ENCODE measurements at regions not wholly inside any gene's neighbourhood (a gene's known extent, or its start where the extent isn't known, plus 50 kb on each side); places are given as distances from the start of the nearest gene placed in this dataset.
"Not testable (repeated sequence)": the region's sequence is repeated elsewhere in the genome, so short reads cannot be mapped to it uniquely, and the experiment has no call there.

DNA sequence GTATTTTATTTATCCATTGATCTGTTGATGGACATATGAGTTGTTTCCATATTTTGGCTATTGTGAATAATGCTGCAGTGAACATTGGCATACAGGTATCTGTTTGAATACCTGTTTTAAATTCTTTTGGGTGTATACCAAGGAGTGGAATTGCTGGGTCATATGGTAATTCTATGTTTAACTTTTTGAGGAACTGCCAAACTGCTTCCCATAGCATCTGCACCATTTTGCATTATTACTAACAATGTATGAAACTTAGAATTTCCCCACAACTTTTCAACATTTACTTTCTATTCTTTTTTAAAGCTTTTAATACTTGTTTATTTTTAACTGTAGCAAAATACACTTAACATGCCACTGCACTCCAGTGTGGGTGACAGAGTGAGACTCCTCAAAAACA, 57.0 kb upstream of the MSN start:
- DNase-seq (ENCODE audit: low read depth in 2 of 2), result no peak

DNA sequence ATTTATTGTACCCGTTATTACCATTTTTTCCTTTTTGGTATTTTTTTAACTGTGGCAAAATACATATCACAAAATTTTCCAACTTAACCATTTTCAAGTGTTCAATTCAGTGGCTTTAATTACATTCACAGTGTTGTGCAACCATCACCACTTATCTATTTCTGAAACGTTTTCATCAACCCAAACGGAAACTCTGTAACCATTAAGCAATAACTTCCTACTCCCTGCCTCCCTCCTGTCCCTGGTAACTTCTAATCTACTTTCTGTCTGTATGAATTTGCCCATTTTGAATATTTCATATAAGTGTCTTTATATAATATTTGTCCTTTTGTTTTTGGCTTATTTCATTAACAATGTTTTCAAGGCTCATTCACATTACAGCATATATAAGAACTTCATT, 57.4 kb upstream of the MSN start:
- no peak for DNase-seq (ENCODE audit: low read depth in 2 of 2)

DNA sequence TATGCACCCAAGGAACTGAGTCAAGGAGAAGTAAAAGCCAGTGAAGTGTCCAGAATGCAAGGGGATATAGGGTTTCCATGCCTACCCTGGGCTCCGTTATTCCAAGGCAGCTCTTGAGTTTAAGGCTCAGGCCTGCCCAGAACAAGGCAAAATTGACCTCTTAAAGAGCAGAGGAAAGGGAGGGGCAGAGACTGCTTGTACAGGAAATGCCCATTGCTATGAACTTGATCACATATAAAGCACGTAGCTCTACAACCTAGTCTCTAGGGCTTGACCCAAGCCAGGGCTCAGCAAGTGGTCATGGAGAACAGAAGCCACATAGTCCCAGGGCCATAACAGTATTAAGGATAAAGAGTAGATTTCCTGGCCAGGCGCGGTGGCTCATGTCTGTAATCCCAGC, 58.2 kb upstream of the MSN start:
- DNase-seq (ENCODE audit: low read depth in 2 of 2), result no peak

DNA sequence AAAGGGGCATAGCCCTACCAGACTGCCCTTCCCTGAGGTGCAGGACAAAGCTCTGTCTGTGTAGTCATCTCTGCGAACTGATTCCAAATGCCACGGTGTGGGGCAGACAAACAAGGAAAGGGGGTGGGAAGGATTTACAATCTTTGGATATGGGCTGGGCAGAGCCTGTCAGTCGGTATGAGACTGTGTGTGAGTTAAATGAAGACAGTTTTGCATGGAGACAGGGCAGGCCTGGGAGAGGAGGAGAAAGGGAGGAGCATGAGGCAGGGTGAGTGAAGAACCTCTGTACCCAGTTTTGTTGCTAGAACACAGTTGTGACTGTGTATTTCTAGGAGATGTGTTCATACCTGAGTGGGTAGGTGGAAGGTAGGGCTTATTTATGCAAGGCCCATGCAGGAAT, 59.4 kb upstream of the MSN start:
- DNase-seq (ENCODE audit: low read depth in 2 of 2), result no peak

DNA sequence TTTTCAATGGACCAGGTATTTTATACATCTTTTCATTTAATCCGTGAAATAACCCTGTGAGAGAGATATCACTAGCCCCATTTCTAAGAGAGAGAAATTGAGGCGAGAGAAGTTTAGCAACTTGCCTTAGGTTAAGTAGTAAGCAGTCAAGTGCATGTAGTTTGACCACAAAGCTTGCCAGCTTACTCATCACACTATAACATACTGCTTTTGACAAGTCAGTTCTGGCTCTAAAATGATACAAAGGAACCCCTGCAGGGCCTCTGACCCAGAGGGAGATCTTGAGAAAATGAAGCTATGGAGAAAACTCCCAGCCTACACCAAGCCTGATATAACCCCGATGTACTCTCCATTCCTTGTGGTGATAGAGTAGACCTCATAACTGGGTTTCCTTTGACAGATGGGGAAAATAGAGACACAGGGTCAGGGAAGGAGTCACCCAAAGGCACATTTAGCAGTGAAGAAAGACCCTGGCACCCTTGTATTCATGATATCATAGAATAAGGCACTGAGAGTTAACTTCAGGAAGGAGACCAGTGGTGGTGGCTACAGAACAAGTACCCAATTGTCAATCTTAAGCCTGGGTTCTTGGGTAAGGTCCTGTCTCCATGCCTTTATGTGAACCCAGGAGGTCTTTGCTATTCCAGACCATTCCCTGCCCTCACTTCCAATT, 60.2 kb upstream of the MSN start:
- DNase-seq (ENCODE audit: low read depth in 2 of 2), result no peak

DNA sequence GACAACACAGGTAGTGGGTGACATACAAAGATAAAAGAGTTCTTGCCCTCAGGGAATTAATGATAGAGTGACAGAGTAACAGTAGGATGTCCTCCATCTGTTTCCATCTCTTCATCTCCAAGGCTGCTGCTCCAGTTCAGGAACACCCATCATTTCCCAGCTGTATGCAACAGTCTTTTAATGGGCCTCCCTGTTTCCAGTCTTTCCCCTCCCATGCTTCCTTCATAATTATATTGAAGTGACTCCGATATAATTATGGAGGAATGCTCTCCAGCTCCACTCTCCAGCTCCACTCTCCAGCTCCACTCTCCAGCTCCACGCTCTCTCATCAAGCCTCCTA, 65.3 kb upstream of the MSN start:
- no peak for DNase-seq (ENCODE audit: low read depth in 2 of 2)

DNA sequence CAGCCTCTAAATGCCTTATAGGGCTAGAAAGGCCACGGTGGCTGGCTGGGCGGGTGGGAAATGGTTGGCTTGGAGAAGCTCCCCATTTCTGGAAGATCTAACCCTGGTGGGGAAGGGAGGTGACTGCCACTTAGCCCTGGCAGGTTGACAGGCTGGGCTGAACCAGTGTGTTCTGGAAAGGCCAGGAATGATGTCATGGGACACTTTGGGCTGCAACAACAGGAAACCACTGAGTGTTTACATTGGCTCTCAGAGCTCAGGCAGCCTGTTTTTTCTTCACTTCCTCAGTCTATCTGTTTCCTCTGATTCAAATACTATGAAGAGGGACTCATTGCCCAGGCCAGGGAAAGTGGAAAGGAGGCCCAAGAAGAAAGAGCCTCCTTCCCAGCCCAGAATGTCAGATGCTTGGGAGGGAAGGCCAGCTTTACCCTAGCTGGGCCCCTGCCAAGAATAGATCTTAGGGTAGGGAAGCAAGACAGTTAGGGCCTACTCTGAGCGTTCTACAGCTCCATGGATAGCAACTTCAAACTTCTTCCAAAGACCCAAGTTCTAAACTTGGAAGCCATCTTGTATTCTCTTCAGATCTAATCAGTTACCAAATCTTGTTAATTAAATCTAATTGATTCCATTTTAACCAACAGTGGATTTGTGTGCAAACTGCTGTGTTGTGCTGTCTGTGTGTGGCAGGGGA, 65.8 kb upstream of the MSN start:
- DNase-seq (ENCODE audit: low read depth in 2 of 2), result no peak

DNA sequence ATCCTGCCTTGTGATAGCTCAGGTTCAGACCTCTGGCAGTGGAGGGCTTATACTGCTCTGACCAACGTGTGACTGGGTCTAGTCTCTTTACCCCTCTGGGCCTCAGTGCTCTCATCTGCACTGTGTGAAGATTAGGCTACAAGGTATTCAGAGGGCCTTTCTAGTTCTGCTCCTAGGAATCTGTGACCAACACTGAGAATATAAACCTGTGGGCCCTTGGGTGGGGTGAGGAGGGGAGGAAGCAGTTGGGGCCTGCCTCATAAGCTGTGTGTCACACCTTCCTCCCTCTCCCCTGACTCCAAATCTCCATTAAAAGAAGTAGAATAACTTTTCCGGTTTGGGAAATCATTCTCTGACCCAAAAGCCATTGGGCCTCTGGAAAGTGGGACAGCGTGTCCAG, 66.3 kb upstream of the MSN start:
- no peak for DNase-seq (ENCODE audit: low read depth in 2 of 2)

DNA sequence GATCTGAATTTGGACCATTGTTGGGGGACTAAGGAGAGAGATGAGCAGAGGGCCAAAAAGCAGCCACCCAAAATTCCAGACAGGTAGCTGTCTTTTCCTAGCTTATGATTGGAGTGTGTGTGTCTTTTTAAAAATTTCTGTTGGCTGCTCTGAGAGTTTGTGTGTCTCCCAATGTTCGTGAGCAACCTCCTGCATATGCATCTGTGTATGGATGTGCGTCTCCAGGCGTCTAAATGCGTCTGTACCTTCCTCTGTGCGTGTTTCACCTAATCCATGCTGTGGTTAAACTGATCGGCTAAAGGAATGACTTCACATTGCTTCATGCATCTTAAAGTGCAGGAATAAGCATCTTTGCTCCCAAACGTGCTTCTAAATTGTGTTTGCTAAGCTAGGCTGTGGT, 65.5 kb upstream of the LAS1L start:
- no peak for DNase-seq (ENCODE audit: low read depth in 2 of 2)

DNA sequence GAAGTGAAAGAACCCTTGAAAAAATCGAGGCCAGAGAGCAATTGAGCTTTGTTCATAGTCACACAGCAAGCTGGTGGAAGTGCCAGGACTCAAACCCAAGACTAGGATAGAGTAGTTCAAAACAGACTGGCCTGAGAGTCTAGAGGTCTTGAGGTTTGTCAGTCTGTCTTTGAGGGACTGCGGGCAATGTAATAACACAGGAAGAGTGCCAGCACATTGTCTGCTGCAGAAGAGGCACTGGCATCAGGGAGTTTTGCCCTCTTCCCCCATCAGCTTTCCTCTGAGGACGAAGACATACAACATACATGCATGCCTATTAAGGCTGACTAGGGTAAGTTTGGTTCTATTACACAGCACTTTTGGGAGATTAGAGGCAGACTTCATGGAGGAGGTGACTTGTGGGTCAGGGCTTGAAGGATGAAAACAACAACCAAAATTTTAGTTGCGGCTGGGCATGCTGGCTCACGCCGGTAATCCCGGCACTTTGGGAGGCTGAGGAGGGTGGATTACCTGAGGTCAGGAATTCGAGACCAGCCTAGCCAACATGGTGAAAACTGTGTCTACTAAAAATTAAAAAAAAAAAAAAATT, 64.1 kb upstream of the LAS1L start:
- DNase-seq (ENCODE audit: low read depth in 2 of 2), result no peak

DNA sequence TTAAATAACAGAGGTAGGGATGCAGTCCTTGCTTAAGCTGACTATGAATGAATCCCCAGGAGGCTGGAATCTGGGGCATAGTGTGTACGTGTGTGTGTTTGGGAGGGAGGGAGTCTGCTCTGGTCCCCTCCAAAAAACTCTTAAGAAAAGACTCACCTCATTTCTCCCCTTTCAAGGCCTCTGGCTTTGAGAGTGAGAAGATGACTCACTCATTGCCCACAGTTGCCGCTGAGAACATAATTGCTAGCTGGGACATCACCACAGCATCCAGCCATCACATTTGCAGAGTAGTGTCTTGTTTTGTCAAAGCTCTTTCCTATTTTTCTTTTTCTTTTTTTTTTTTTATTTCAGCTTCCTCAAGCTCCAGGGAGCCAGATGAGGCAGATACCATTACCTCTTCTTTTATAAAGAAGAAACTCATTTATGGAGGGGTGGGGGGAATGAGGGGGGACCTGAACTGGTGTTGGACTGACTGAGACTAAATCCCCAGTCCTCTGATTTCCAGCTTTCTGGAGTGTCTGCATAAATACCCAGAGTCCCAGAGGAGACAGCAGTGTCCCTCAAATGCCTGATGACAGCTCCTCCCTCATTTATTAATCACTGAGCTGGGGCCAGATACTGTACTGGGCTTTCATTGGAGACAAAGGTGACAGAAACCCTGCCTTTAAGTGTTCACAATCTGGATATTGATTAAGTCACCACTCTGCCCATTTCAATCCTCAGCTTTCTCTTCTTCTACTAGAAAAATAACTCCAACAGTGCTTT, 61.9 kb upstream of the LAS1L start:
- DNase-seq (ENCODE audit: low read depth in 2 of 2), result peak; percentile 25 to 46

DNA sequence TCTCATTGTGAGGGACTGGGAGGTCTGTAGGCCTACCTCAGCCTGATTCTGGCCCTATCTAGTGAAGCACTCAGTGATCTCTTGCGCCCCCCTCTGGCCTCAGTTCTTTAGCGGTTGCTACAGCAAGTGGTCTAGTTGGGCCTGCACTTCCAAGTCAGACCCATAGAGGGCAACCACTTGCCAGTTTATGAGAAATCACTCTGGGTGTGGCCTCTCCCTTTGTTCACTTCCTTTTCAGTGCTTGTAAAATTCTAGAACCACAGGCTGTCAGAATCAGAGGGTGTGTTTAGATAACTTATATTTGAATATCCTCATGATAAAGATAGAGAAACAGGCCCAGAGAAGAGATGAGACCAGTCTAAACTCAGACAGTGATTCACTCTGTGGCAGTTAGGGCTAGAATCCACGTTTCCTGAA, 60.9 kb upstream of the LAS1L start:
- DNase-seq (ENCODE audit: low read depth in 2 of 2), result peak; percentile 81 to 86

DNA sequence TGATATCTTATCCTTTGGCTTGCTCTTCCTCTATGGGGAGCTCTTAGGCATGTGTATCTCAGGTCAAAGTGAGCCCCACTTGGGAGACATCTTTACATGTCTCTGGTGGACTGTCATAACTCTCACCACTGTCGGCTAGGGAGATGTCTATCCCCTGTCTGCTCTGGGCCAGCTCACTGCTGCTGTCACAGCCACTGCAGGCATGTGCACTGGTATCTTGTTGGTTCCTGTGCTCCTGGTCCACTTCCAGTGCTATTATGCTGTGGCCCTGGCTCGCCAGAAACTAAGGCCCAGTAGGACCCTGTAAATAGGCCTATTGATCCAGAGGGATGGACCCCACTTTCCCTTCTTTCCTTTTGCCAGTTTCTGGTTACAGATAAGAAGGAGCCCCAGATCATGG, 56.6 kb upstream of the LAS1L start:
- no peak for DNase-seq (ENCODE audit: low read depth in 2 of 2)

DNA sequence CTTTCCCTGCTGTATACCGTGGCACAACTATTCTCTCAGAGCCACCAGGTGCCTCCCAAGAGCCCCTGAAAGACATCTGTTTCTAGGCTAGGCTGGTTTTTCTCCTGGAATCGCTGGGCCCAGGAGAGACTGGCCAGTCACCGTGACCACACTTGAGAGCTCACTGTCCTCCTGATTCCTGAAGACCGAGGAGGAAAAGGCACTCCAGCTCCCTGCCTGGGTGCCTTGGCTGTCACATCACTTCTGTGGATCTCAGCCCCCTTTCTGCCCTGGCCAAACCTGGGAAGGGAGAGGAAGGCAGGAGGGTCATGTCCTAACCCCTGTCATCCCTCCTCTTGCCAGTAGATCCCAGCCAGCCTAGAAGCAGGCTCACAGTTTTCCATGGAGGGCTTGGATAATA, 54.7 kb upstream of the LAS1L start:
- no peak for DNase-seq (ENCODE audit: low read depth in 2 of 2)

DNA sequence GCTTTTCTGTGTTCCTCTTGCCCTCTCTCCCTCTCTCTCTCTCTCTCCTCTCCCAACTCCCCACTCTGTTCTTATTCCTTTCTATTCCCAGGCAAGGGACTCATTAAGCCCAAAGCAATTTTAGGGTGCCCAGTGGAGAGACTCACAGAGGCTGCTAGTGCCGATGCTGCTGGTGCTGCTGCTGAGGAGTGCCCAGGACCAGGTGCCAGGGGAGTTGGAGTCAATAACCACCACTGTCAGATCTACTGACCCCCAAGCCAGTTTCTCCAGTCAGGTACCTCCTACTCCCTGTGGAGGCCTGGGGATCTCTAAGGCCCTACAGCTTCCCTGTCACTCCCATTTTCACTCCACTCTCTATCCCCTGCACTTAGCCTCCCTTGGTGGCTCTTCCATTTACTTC, 54.2 kb upstream of the LAS1L start:
- DNase-seq (ENCODE audit: low read depth in 2 of 2), result no peak

DNA sequence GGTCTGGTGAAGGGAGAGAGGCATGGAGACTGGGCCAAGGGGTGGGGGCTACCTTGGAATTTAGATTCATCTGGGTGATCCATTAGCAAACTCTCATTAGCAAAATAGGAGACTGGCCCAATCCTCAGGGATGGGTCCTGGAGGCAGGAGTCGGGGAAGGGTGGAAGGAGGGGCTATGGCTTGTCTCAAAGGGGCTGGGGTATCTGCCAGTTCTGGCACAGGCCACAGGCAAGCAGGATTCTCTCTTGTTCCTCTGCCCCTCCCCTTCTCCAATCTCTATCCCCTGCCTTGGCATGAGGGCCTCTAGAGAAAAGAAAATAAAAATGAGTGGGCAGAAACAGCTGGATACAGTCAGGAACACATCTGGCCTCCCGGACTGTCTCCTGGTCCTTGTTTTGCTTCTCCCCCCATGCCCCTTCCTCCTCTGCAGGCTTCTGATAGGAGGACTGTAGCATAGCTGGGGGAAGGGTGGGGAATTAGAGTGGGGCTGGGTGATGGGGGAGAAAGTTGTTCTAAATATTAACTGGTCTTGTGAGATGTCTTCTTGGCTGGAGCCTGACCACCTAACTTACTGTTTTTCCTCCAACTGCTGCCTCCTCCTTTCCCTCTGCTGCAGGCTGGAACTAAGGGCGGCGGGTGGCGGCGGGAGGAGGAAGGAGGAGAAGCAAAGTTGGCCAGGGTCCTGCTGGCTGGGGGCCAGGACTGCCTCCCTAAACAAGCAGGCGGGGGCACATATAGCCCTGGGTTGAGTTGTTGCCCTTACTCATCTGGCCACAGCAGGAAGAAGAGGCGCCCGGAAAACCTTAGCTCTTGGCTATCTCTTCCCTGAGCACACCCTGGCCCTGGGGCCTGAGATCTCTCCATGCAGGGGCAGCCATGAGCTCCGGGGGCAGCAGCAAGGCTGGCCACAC, 53.3 kb upstream of the LAS1L start:
- DNase-seq (ENCODE audit: low read depth in 2 of 2), result no peak

DNA sequence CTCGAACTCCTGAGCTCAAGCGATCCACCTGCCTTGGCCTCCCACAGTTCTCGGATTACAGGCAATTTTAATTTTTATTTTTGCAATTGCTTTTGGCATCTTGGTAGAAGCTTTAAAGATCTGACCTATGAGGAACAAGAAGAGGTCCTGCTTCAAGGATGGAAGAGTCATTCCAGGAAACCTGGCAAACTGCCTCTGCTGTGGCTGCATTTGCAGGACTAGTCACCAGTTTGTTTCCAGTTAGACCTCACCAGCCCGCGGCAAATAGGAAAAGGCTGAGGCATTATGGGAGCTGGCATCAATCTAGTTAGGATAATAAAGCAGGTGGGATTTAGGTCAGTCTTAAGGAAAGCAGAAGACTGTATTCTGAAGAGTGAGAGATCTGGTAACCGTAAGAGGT, 51.9 kb upstream of the LAS1L start:
- DNase-seq (ENCODE audit: low read depth in 2 of 2), result no peak

DNA sequence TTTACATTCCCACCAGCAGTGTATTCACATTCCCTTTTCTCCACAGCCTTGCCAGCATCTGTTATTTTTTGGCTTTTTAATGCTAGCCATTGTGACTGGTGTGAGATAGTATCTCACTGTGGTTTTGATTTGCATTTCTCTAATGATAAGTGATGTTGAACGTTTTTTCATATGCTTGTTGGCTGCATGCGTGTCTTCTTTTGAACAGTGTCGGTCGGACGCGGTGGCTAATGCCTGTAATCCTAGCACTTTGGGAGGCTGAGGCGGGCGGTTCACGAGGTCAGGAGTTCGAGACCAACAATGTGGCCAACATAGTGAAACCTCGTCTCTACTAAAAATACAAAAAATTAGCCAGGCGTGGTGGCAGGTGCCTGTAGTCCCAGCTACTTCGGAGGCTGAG, 50.6 kb upstream of the LAS1L start:
- DNase-seq (ENCODE audit: low read depth in 2 of 2), result not testable (repeated sequence)

Measured in stimulated activated CD8-positive, alpha-beta memory T cell treated with anti-CD3 and anti-CD28 coated beads, Interleukin-15, amount 100 ng/mL, for 48 hours (primary cell).